ENCODE measurements at regions not wholly inside any gene's neighbourhood (a gene's known extent, or its start where the extent isn't known, plus 50 kb on each side); places are given as distances from the start of the nearest gene placed in this dataset.
"Not testable (repeated sequence)": the region's sequence is repeated elsewhere in the genome, so short reads cannot be mapped to it uniquely, and the experiment has no call there.

DNA sequence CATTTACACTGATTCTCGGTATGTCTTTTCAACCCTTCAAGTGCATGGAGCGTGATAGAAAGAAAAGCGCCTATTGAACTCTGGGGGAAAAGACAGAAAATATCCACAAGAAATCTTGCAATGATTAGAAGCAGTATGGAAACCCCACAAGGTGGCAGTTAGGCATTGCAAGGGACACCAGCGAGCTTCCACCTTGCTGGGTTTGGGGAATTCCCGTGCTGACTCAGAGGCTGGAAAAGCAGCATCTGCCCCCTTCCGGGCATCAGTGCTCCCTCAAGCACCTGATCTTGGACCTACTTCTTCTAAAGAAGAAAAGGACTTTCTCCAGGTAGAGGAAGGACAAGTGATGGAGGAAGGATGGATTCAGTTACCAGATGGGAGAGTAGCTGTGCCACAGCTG is 73.9 kb upstream of the HMX1 start:
- not testable (repeated sequence) for H3K4me1 ChIP-seq (ENCODE audit: control insufficient read depth, insufficient read depth, low read depth, low read length); H2BK12ac ChIP-seq (ENCODE audit: low read length in 2 of 2)

DNA sequence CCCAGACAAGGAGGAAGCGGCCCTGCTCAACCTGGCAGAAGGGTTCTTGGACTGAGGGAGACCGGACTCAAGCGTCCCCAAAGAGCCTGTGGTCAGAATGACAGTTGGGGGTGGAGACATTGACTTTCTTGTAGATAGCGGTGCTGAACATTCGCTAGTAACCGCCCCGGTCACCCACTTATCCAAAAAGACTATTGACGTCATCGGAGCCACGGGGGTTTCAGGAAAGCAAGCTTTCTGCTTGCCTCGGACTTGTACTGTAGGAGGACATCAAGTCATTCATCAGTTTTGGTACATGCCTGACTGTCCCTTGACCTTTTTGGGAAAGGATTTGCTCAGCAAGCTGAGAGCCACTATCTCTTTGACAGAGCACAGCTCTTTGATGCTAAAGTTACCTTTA is 71.7 kb upstream of the HMX1 start:
- not testable (repeated sequence) for H2BK12ac ChIP-seq (ENCODE audit: low read length in 2 of 2); H3K23ac ChIP-seq (ENCODE audit: low read length in 2 of 2); H3K4me1 ChIP-seq (ENCODE audit: control insufficient read depth, insufficient read depth, low read depth, low read length); H3K4ac ChIP-seq (ENCODE audit: low read depth in 1 of 2, low read length in 2 of 2); H3K18ac ChIP-seq (ENCODE audit: low read depth in 1 of 2, low read length in 2 of 2); H3K79me1 ChIP-seq (replicated peaks; ENCODE audit: low read length, poor library complexity, severe bottlenecking); H3K14ac ChIP-seq (ENCODE audit: low read length in 2 of 2); H2BK120ac ChIP-seq (ENCODE audit: low read depth, low read length); H2BK5ac ChIP-seq (ENCODE audit: low read depth, low read length, poor library complexity, severe bottlenecking); H4K8ac ChIP-seq (ENCODE audit: low read length); H3K9ac ChIP-seq (ENCODE audit: low read length); H2AFZ ChIP-seq (ENCODE audit: low read depth, low read length); H3K36me3 ChIP-seq (ENCODE audit: control insufficient read depth in 1 of 2, insufficient read depth in 2 of 2, low read depth in 1 of 2, low read length in 2 of 2); H3K27me3 ChIP-seq (ENCODE audit: control insufficient read depth in 1 of 2, insufficient read depth in 1 of 2, low read length in 2 of 2); H2BK15ac ChIP-seq (ENCODE audit: low read depth, poor library complexity, severe bottlenecking); H4K91ac ChIP-seq (ENCODE audit: low read length); H3K4me2 ChIP-seq (ENCODE audit: low read length, poor library complexity, severe bottlenecking); H3K4me3 ChIP-seq (ENCODE audit: insufficient read depth in 1 of 2, low read depth in 1 of 2, low read length in 2 of 2); H3K27ac ChIP-seq (ENCODE audit: low read length, poor library complexity, severe bottlenecking); H3K9me3 ChIP-seq (ENCODE audit: control insufficient read depth, low read length); H2AK5ac ChIP-seq (ENCODE audit: low read length, severe bottlenecking); DNase-seq
- 80% methylated on average over 11 of the region's 11 CpGs for WGBS

More for the DNA sequence above, 73.9 kb upstream of the HMX1 start:
- H3K9ac ChIP-seq (ENCODE audit: low read length); H4K8ac ChIP-seq (ENCODE audit: low read length); DNase-seq; H3K14ac ChIP-seq (ENCODE audit: low read length in 2 of 2); H3K18ac ChIP-seq (ENCODE audit: low read depth in 1 of 2, low read length in 2 of 2); H3K23ac ChIP-seq (ENCODE audit: low read length in 2 of 2); H3K36me3 ChIP-seq (ENCODE audit: control insufficient read depth in 1 of 2, insufficient read depth in 2 of 2, low read depth in 1 of 2, low read length in 2 of 2); H2AK5ac ChIP-seq (ENCODE audit: low read length, severe bottlenecking); H4K91ac ChIP-seq (ENCODE audit: low read length); H3K9me3 ChIP-seq (ENCODE audit: control insufficient read depth, low read length); H2BK120ac ChIP-seq (ENCODE audit: low read depth, low read length); H2BK15ac ChIP-seq (ENCODE audit: low read depth, poor library complexity, severe bottlenecking); H3K79me1 ChIP-seq (replicated peaks; ENCODE audit: low read length, poor library complexity, severe bottlenecking); H3K27me3 ChIP-seq (ENCODE audit: control insufficient read depth in 1 of 2, insufficient read depth in 1 of 2, low read length in 2 of 2); H3K27ac ChIP-seq (ENCODE audit: low read length, poor library complexity, severe bottlenecking); H3K4ac ChIP-seq (ENCODE audit: low read depth in 1 of 2, low read length in 2 of 2); H2BK5ac ChIP-seq (ENCODE audit: low read depth, low read length, poor library complexity, severe bottlenecking); H2AFZ ChIP-seq (ENCODE audit: low read depth, low read length); H3K4me2 ChIP-seq (ENCODE audit: low read length, poor library complexity, severe bottlenecking); H3K4me3 ChIP-seq (ENCODE audit: insufficient read depth in 1 of 2, low read depth in 1 of 2, low read length in 2 of 2): not testable (repeated sequence)
- whole genome bisulfite sequencing: 90% methylated on average over 5 of the region's 6 CpGs

DNA sequence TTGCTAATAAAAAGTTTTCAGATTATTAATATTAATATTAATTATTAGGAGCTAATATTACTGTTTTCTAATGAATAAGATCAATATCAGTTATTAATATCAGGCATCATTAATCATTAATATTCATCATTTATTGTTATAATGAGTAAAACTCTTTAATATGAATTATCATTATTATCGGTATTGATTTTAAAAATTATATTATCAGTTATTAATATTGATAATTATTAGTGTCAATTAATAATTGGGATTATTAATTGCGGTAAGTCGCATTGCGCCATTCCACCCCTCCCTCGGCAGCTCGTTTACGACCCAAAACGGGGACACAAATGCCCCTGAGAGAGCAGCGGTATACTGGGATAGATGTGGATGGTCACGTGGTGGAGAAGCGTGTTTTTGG is 70.4 kb upstream of the HMX1 start:
- not testable (repeated sequence) for H3K4me1 ChIP-seq (ENCODE audit: control insufficient read depth, insufficient read depth, low read depth, low read length); H4K91ac ChIP-seq (ENCODE audit: low read length); H3K27ac ChIP-seq (ENCODE audit: low read length, poor library complexity, severe bottlenecking); H3K79me1 ChIP-seq (replicated peaks; ENCODE audit: low read length, poor library complexity, severe bottlenecking); H2BK120ac ChIP-seq (ENCODE audit: low read depth, low read length); H3K36me3 ChIP-seq (ENCODE audit: control insufficient read depth in 1 of 2, insufficient read depth in 2 of 2, low read depth in 1 of 2, low read length in 2 of 2); DNase-seq; H3K23ac ChIP-seq (ENCODE audit: low read length in 2 of 2); H3K27me3 ChIP-seq (ENCODE audit: control insufficient read depth in 1 of 2, insufficient read depth in 1 of 2, low read length in 2 of 2); H2BK5ac ChIP-seq (ENCODE audit: low read depth, low read length, poor library complexity, severe bottlenecking); H3K4me2 ChIP-seq (ENCODE audit: low read length, poor library complexity, severe bottlenecking); H2AFZ ChIP-seq (ENCODE audit: low read depth, low read length); H2AK5ac ChIP-seq (ENCODE audit: low read length, severe bottlenecking); H4K8ac ChIP-seq (ENCODE audit: low read length); H3K14ac ChIP-seq (ENCODE audit: low read length in 2 of 2); H3K4ac ChIP-seq (ENCODE audit: low read depth in 1 of 2, low read length in 2 of 2); H3K9ac ChIP-seq (ENCODE audit: low read length); H3K9me3 ChIP-seq (ENCODE audit: control insufficient read depth, low read length); H2BK12ac ChIP-seq (ENCODE audit: low read length in 2 of 2); H3K4me3 ChIP-seq (ENCODE audit: insufficient read depth in 1 of 2, low read depth in 1 of 2, low read length in 2 of 2); H3K18ac ChIP-seq (ENCODE audit: low read depth in 1 of 2, low read length in 2 of 2); H2BK15ac ChIP-seq (ENCODE audit: low read depth, poor library complexity, severe bottlenecking)
- 93% methylated on average over 10 of the region's 11 CpGs for WGBS

DNA sequence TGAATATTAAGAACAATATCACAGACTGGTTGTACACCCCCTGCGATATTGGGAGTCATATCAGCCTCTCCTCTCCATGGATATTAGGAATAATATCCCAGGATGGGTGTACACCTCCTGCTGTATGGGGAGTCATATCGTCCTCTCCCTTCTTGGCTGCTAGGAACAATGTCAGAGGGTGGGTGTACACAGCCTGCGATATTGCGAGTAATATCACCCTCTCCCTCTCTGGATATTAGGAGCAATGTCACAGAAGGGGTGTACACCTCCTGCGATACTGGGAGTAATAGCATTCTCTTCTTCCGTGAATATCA is 69.8 kb upstream of the HMX1 start:
- not testable (repeated sequence) for H3K27ac ChIP-seq (ENCODE audit: low read length, poor library complexity, severe bottlenecking); H3K9me3 ChIP-seq (ENCODE audit: control insufficient read depth, low read length); H3K9ac ChIP-seq (ENCODE audit: low read length); H3K79me1 ChIP-seq (replicated peaks; ENCODE audit: low read length, poor library complexity, severe bottlenecking); H3K14ac ChIP-seq (ENCODE audit: low read length in 2 of 2); H2BK5ac ChIP-seq (ENCODE audit: low read depth, low read length, poor library complexity, severe bottlenecking); H2BK12ac ChIP-seq (ENCODE audit: low read length in 2 of 2); H3K4me2 ChIP-seq (ENCODE audit: low read length, poor library complexity, severe bottlenecking); H2BK15ac ChIP-seq (ENCODE audit: low read depth, poor library complexity, severe bottlenecking); H3K27me3 ChIP-seq (ENCODE audit: control insufficient read depth in 1 of 2, insufficient read depth in 1 of 2, low read length in 2 of 2); H3K36me3 ChIP-seq (ENCODE audit: control insufficient read depth in 1 of 2, insufficient read depth in 2 of 2, low read depth in 1 of 2, low read length in 2 of 2); H2AK5ac ChIP-seq (ENCODE audit: low read length, severe bottlenecking); DNase-seq; H4K8ac ChIP-seq (ENCODE audit: low read length); H3K4me3 ChIP-seq (ENCODE audit: insufficient read depth in 1 of 2, low read depth in 1 of 2, low read length in 2 of 2); H4K91ac ChIP-seq (ENCODE audit: low read length); H3K4ac ChIP-seq (ENCODE audit: low read depth in 1 of 2, low read length in 2 of 2); H2AFZ ChIP-seq (ENCODE audit: low read depth, low read length); H3K4me1 ChIP-seq (ENCODE audit: control insufficient read depth, insufficient read depth, low read depth, low read length); H3K23ac ChIP-seq (ENCODE audit: low read length in 2 of 2); H3K18ac ChIP-seq (ENCODE audit: low read depth in 1 of 2, low read length in 2 of 2); H2BK120ac ChIP-seq (ENCODE audit: low read depth, low read length)
- 92% methylated on average over 5 of the region's 6 CpGs for WGBS
